MCF 10A (cell line): ENCODE measurements at regions not wholly inside any gene's neighbourhood (a gene's known extent, or its start where the extent isn't known, plus 50 kb on each side); places are given as distances from the start of the nearest gene placed in this dataset.

Experiments
- BruUV-seq: library from RNA; stranded (reverse); fragments of 400-500 nt; replicated peaks from 2 replicates; lab custom pipeline; 2021; lab: Mats Ljungman, UMichigan
- CTCF ChIA-PET: fragments of 300-600 bp; sonication (Branson Sonifier 250); formaldehyde crosslinking; extraction: SDS; loops from one replicate; lab custom pipeline; 2021; ENCODE audit warnings: antibody characterized with exemption, inconsistent platforms; lab: Yijun Ruan, JAX
- POLR2A ChIA-PET: fragments of 300-600, 350-650 bp; sonication (Branson Sonifier 250); formaldehyde crosslinking; extraction: SDS; loops from one replicate; lab custom pipeline; 2020; ENCODE audit warnings: antibody characterized with exemption, inconsistent platforms; lab: Yijun Ruan, JAX
- DNase-seq: peaks from one replicate; pipeline ENCODE4 v3.0.0-alpha.2; 2018; ENCODE audit not compliant: unreplicated experiment
- H3K27ac Mint-ChIP-seq: one replicate; pipeline ENCODE4 v1.8.0; 2022; ENCODE audit warnings: mild to moderate bottlenecking, low read depth, mixed read lengths; ENCODE audit not compliant: unreplicated experiment
- H3K27me3 Mint-ChIP-seq: one replicate; pipeline ENCODE4 v1.8.0; 2022; ENCODE audit warnings: mixed read lengths; ENCODE audit not compliant: insufficient read depth, unreplicated experiment
- H3K36me3 Mint-ChIP-seq: one replicate; pipeline ENCODE4 v1.8.0; 2022; ENCODE audit warnings: mild to moderate bottlenecking, moderate library complexity, mixed read lengths; ENCODE audit not compliant: insufficient read depth, unreplicated experiment
- H3K4me1 Mint-ChIP-seq: one replicate; pipeline ENCODE4 v1.8.0; 2022; ENCODE audit warnings: mixed read lengths; ENCODE audit not compliant: insufficient read depth, unreplicated experiment
- H3K4me3 Mint-ChIP-seq: one replicate; pipeline ENCODE4 v1.8.0; 2022; ENCODE audit warnings: mild to moderate bottlenecking, moderate library complexity, mixed read lengths; ENCODE audit not compliant: unreplicated experiment
- H3K9me3 Mint-ChIP-seq: one replicate; pipeline ENCODE4 v1.8.0; 2022; ENCODE audit warnings: mixed read lengths; ENCODE audit not compliant: unreplicated experiment
- CTCF ChIP-seq: fragments of 200-600 bp; IDR thresholded peaks from one replicate; pipeline ENCODE4 v1.8.0; 2022; ENCODE audit warnings: antibody characterized with exemption, mild to moderate bottlenecking; ENCODE audit not compliant: unreplicated experiment
- intact Hi-C: fragments of 100-400 bp; cut with micrococcal nuclease; formaldehyde crosslinking; loops from 2 replicates; pipeline ENCODE4 v1.14.1; 2022

- Mint-ChIP-seq H3K4me3 (no peak overlapping the region), H3K4me1 (peaks cover 3% of the 10 kb centered on the region), H3K36me3 (no peaks in the 10 kb centered on the region), H3K27ac (no peak overlapping the region), H3K27me3 (no peaks in the 10 kb centered on the region), H3K9me3 (no peaks in the 10 kb centered on the region)
- intact Hi-C loops: no loop called here
- no peak for DNase-seq
- TF ChIP-seq CTCF: no peak
- ChIA-PET POLR2A (no interaction called here), CTCF (no interaction called here)
- BruUV-seq: no TSS peak
Measured at GRCh38 chr18:2178036-2178435, 393.3 kb downstream of the METTL4 start.

GRCh38 chr18:2179498-2180183, 391.7 kb downstream of the METTL4 start:
- H3K9me3 Mint-ChIP-seq: no peaks in the 10 kb centered on the region
- CTCF ChIA-PET: interaction anchor here (0.5 to 1.8 kb wide), 3 partner anchors 75 to 516 kb away, joined by 3 to 6 read pairs (median 5); no protein-coding TSS in a partner anchor
- no peak overlapping the region for H3K27ac Mint-ChIP-seq
- no peaks in the 10 kb centered on the region for H3K36me3 Mint-ChIP-seq
- no TSS peak for BruUV-seq
- no peak for DNase-seq
- H3K4me3 Mint-ChIP-seq: no peak overlapping the region
- POLR2A ChIA-PET: interaction anchor here (1.2 to 1.4 kb wide), 3 partner anchors 9 to 32 kb away, joined by 3 to 7 read pairs (median 3); no protein-coding TSS in a partner anchor
- intact Hi-C loops: no loop called here
- no peaks in the 10 kb centered on the region for H3K27me3 Mint-ChIP-seq
- no peaks in the 10 kb centered on the region for H3K4me1 Mint-ChIP-seq
- no peak for TF ChIP-seq CTCF

- H3K27ac Mint-ChIP-seq: no peak overlapping the region
- POLR2A ChIA-PET: interaction anchor here (1.2 to 1.4 kb wide), 3 partner anchors 10 to 33 kb away, joined by 3 to 7 read pairs (median 3); no protein-coding TSS in a partner anchor
- intact Hi-C loops: no loop called here
Measured at GRCh38 chr18:2180586-2180985, 390.7 kb downstream of the METTL4 start.

More at GRCh38 chr18:2180586-2180985, 390.7 kb downstream of the METTL4 start:
- CTCF ChIA-PET: interaction anchor here (0.7 to 1.8 kb wide), 4 partner anchors 44 to 517 kb away, joined by 3 to 6 read pairs (median 4); no protein-coding TSS in a partner anchor
- no peak overlapping the region for H3K4me3 Mint-ChIP-seq
- H3K9me3 Mint-ChIP-seq: no peaks in the 10 kb centered on the region
- DNase-seq: peak; percentile 15
- BruUV-seq: no TSS peak
- H3K4me1 Mint-ChIP-seq: no peaks in the 10 kb centered on the region
- H3K36me3 Mint-ChIP-seq: no peaks in the 10 kb centered on the region
- no peaks in the 10 kb centered on the region for H3K27me3 Mint-ChIP-seq
- no peak for TF ChIP-seq CTCF
